ENCODE measurements at regions not wholly inside any gene's neighbourhood (a gene's known extent, or its start where the extent isn't known, plus 50 kb on each side); places are given as distances from the start of the nearest gene placed in this dataset.
"Not testable (repeated sequence)": the region's sequence is repeated elsewhere in the genome, so short reads cannot be mapped to it uniquely, and the experiment has no call there.

- DNase-seq: not testable (repeated sequence)
Measured at GRCh38 chr19:27707026-27707425, 1505.9 kb downstream of the UQCRFS1 start.

- no peak for DNase-seq
Measured at GRCh38 chr19:27705896-27706295, 1507.1 kb downstream of the UQCRFS1 start.

- DNase-seq: no peak
Measured at GRCh38 chr19:27694361-27695055, 1518.4 kb downstream of the UQCRFS1 start.

- DNase-seq: no peak
Measured at GRCh38 chr19:27691991-27692390, 1521.0 kb downstream of the UQCRFS1 start.

- DNase-seq: no peak
Measured at GRCh38 chr19:27689734-27690241, 1523.2 kb downstream of the UQCRFS1 start.

- DNase-seq: no peak
Measured at GRCh38 chr19:27684293-27684692, 1528.7 kb downstream of the UQCRFS1 start.

- no peak for DNase-seq
Measured at GRCh38 chr19:27681972-27682371, 1531.0 kb downstream of the UQCRFS1 start.

- DNase-seq: no peak
Measured at GRCh38 chr19:27679905-27680304, 1533.0 kb downstream of the UQCRFS1 start.

- no peak for DNase-seq
Measured at GRCh38 chr19:27679399-27679798, 1533.6 kb downstream of the UQCRFS1 start.

- no peak for DNase-seq
Measured at GRCh38 chr19:27676877-27677276, 1536.1 kb downstream of the UQCRFS1 start.

- DNase-seq: no peak
Measured at GRCh38 chr19:27676334-27676733, 1536.6 kb downstream of the UQCRFS1 start.

GRCh38 chr19:27675771-27676170, 1537.2 kb downstream of the UQCRFS1 start:
- DNase-seq: no peak

- DNase-seq: no peak
Measured at GRCh38 chr19:27674701-27675100, 1538.2 kb downstream of the UQCRFS1 start.

GRCh38 chr19:27673986-27674385, 1539.0 kb downstream of the UQCRFS1 start:
- no peak for DNase-seq

- DNase-seq: no peak
Measured at GRCh38 chr19:27672309-27673047, 1540.5 kb downstream of the UQCRFS1 start.

- no peak for DNase-seq
Measured at GRCh38 chr19:27671876-27672275, 1541.1 kb downstream of the UQCRFS1 start.

- no peak for DNase-seq
Measured at GRCh38 chr19:27660428-27660827, 1552.5 kb downstream of the UQCRFS1 start.

- DNase-seq: no peak
Measured at GRCh38 chr19:27657271-27658051, 1555.5 kb downstream of the UQCRFS1 start.

GRCh38 chr19:27654266-27654990, 1558.5 kb downstream of the UQCRFS1 start:
- DNase-seq: no peak

- no peak for DNase-seq
Measured at GRCh38 chr19:27652796-27653195, 1560.2 kb downstream of the UQCRFS1 start.

GRCh38 chr19:27652281-27652680, 1560.7 kb downstream of the UQCRFS1 start:
- DNase-seq: no peak

- DNase-seq: no peak
Measured at GRCh38 chr19:27647423-27647822, 1565.5 kb downstream of the UQCRFS1 start.

- DNase-seq: no peak
Measured at GRCh38 chr19:27635401-27635800, 1577.5 kb downstream of the UQCRFS1 start.

Data from left hindlimb (tissue), 1 donor.